A673 (cell line): ENCODE measurements at regions not wholly inside any gene's neighbourhood (a gene's known extent, or its start where the extent isn't known, plus 50 kb on each side); places are given as distances from the start of the nearest gene placed in this dataset.

Experiments
- BruUV-seq: library from RNA; stranded (reverse); fragments of 400-500 nt; replicated peaks from 2 replicates; lab custom pipeline; 2021; lab: Mats Ljungman, UMichigan
- CTCF ChIA-PET: fragments of 300-600 bp; sonication (Branson Sonifier 250); formaldehyde crosslinking; loops from one replicate; lab custom pipeline; 2022; ENCODE audit warnings: antibody characterized with exemption; lab: Charles Lee
- POLR2A ChIA-PET: fragments of 300-600 bp; sonication (Branson Sonifier 250); formaldehyde crosslinking; loops from one replicate; lab custom pipeline; 2022; ENCODE audit warnings: antibody characterized with exemption; ENCODE audit not compliant: low non-redundant PET; lab: Charles Lee
- DNase-seq: peaks from one replicate; pipeline ENCODE4 v3.0.0-alpha.2; 2015; ENCODE audit warnings: low spot score
- H3K27ac ChIP-seq: fragments of 200-600 bp; sonication (generic); 2 replicates; pipeline ENCODE4 v1.5.1; 2016; ENCODE audit warnings: mixed run types, low read depth, mild to moderate bottlenecking, mixed read lengths, antibody characterized with exemption, low read length; ENCODE audit not compliant: poor library complexity, severe bottlenecking
- H3K27me3 ChIP-seq: fragments of 200-600 bp; sonication (generic); replicated peaks from 2 replicates; pipeline ENCODE4 v1.6.1; 2017; ENCODE audit warnings: mixed run types, low read depth, mild to moderate bottlenecking, mixed read lengths, antibody characterized with exemption, low read length; ENCODE audit not compliant: insufficient read depth, poor library complexity
- H3K36me3 ChIP-seq: fragments of 200-600 bp; sonication (generic); 2 replicates; pipeline ENCODE4 v1.6.1; 2016; ENCODE audit warnings: mixed run types, mild to moderate bottlenecking, mixed read lengths, antibody characterized with exemption, low read length; ENCODE audit not compliant: insufficient read depth, poor library complexity, severe bottlenecking
- H3K4me1 ChIP-seq: fragments of 200-600 bp; sonication (generic); 2 replicates; pipeline ENCODE4 v1.6.1; 2017; ENCODE audit warnings: mixed run types, mild to moderate bottlenecking, mixed read lengths, antibody characterized with exemption, low read length; ENCODE audit not compliant: insufficient read depth, poor library complexity, severe bottlenecking
- H3K4me3 ChIP-seq: fragments of 200-600 bp; sonication (generic); 2 replicates; pipeline ENCODE4 v1.5.1; 2016; ENCODE audit warnings: low read depth, mixed run types, mild to moderate bottlenecking, mixed read lengths, low read length; ENCODE audit not compliant: poor library complexity, severe bottlenecking
- H3K9me3 ChIP-seq: fragments of 200-600 bp; sonication (generic); 2 replicates; pipeline ENCODE4 v1.6.1; 2016; ENCODE audit warnings: mixed run types, low read depth, mild to moderate bottlenecking, mixed read lengths, antibody characterized with exemption, low read length; ENCODE audit not compliant: poor library complexity, severe bottlenecking
- EZH2 ChIP-seq: fragments of 200-600 bp; sonication (generic); IDR thresholded peaks from 2 replicates; pipeline ENCODE4 v1.6.1; 2017; ENCODE audit warnings: borderline replicate concordance, low read depth, mild to moderate bottlenecking, mixed read lengths, antibody characterized with exemption, low read length; ENCODE audit not compliant: poor library complexity, severe bottlenecking
- intact Hi-C: fragments of 100-400 bp; cut with micrococcal nuclease; formaldehyde crosslinking; loops from one replicate; pipeline ENCODE4 v1.10.0; 2022; ENCODE audit not compliant: unreplicated experiment
- TF ChIP-seq, protein P1 (sequence below): fragments of 300-800, 200-600 bp; sonication (generic); conservative IDR thresholded peaks from 2 replicates; pipeline ENCODE4 v1.5.1; 2017; ENCODE audit warnings: low read depth, mild to moderate bottlenecking, antibody characterized with exemption, low read length, moderate library complexity, mixed read lengths

DNA sequence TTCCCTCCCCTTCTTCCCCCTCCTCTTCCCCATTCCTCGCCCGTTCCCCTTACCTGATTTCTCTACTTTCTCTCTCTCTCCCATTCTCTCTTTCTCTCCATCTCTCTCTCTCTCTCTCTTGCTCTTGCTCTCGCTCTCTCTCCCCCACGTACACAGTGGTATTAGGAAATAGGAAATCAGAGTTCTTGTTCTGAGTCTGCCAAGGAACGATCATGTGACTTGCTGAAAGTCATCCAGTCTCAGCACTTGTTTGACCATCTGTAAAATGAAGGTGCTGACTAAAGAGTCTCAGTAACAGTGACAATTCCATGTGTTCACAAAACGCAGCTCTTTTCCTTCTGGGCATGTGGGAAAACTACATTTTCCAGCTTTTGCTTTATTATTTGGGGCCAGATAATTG is 445.0 kb upstream of the TGFBR2 start:
- Histone ChIP-seq H3K27ac (no peak overlapping the region), H3K4me1 (peaks cover 6% of the 10 kb centered on the region), H3K9me3 (peaks cover 1% of the 10 kb centered on the region), H3K36me3 (no peaks in the 10 kb centered on the region), H3K27me3 (no peaks in the 10 kb centered on the region), H3K4me3 (no peak overlapping the region)
- TF ChIP-seq, protein P1, sequence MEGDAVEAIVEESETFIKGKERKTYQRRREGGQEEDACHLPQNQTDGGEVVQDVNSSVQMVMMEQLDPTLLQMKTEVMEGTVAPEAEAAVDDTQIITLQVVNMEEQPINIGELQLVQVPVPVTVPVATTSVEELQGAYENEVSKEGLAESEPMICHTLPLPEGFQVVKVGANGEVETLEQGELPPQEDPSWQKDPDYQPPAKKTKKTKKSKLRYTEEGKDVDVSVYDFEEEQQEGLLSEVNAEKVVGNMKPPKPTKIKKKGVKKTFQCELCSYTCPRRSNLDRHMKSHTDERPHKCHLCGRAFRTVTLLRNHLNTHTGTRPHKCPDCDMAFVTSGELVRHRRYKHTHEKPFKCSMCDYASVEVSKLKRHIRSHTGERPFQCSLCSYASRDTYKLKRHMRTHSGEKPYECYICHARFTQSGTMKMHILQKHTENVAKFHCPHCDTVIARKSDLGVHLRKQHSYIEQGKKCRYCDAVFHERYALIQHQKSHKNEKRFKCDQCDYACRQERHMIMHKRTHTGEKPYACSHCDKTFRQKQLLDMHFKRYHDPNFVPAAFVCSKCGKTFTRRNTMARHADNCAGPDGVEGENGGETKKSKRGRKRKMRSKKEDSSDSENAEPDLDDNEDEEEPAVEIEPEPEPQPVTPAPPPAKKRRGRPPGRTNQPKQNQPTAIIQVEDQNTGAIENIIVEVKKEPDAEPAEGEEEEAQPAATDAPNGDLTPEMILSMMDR = no peak
- TF ChIP-seq EZH2 = no peak
- BruUV-seq = no TSS peak
- intact Hi-C loops = no loop called here
- ChIA-PET CTCF (no interaction called here), POLR2A (no interaction called here)
- no peak for DNase-seq

GRCh38 chr3:30162579-30162978 is 443.8 kb upstream of the TGFBR2 start:
- ChIA-PET CTCF (no interaction called here), POLR2A (no interaction called here)
- Histone ChIP-seq H3K4me3 (no peak overlapping the region), H3K9me3 (peaks cover 4% of the 10 kb centered on the region), H3K36me3 (no peaks in the 10 kb centered on the region), H3K4me1 (peaks cover 6% of the 10 kb centered on the region), H3K27me3 (no peaks in the 10 kb centered on the region), H3K27ac (no peak overlapping the region)
- no TSS peak for BruUV-seq
- DNase-seq = peak; percentile 49
- TF ChIP-seq, protein P1 = no peak
- TF ChIP-seq EZH2 = no peak
- intact Hi-C loops = no loop called here

- ChIA-PET POLR2A (no interaction called here), CTCF (no interaction called here)
- TF ChIP-seq, protein P1 = no peak
- no peak for TF ChIP-seq EZH2
- Histone ChIP-seq H3K27me3 (no peaks in the 10 kb centered on the region), H3K9me3 (peaks cover 4% of the 10 kb centered on the region), H3K4me1 (peaks cover 10% of the 10 kb centered on the region), H3K36me3 (no peaks in the 10 kb centered on the region), H3K4me3 (no peak overlapping the region), H3K27ac (no peak overlapping the region)
- no TSS peak for BruUV-seq
- DNase-seq = no peak
- intact Hi-C loops = no loop called here
Measured at GRCh38 chr3:30166535-30166934, 439.9 kb upstream of the TGFBR2 start.
